Activated T-helper 1 cell treated with anti-CD3 and anti-CD28 coated beads, Interleukin-12 subunit alpha, Interleukin-12 subunit beta, Interleukin-2, Interleukin-4 antibody, amounts not matched to agents 30 ng/mL and 10 ng/mL and 1 ng/mL, durations not matched to agents 14 hours and 24 hours and 36 hours (primary cell): ENCODE measurements at regions not wholly inside any gene's neighbourhood (a gene's known extent, or its start where the extent isn't known, plus 50 kb on each side); places are given as distances from the start of the nearest gene placed in this dataset.

Experiments
- DNase-seq: peaks from one replicate; pipeline ENCODE4 v3.0.0; 2021; ENCODE audit warnings: low spot score
- H3K27ac Mint-ChIP-seq: one replicate; pipeline ENCODE4 v1.8.0; 2021; ENCODE audit warnings: mild to moderate bottlenecking, mixed read lengths
- H3K27me3 Mint-ChIP-seq: one replicate; pipeline ENCODE4 v1.8.0; 2022; ENCODE audit warnings: mild to moderate bottlenecking, moderate library complexity, mixed read lengths; ENCODE audit not compliant: insufficient read depth
- H3K36me3 Mint-ChIP-seq: one replicate; pipeline ENCODE4 v1.8.0; 2021; ENCODE audit warnings: low read depth, mixed read lengths
- H3K4me1 Mint-ChIP-seq: one replicate; pipeline ENCODE4 v1.8.0; 2021; ENCODE audit warnings: low read depth, mixed read lengths
- H3K4me3 Mint-ChIP-seq: one replicate; pipeline ENCODE4 v1.8.0; 2021; ENCODE audit warnings: mild to moderate bottlenecking, moderate library complexity, mixed read lengths
- H3K9me3 Mint-ChIP-seq: one replicate; pipeline ENCODE4 v1.8.0; 2021; ENCODE audit warnings: mixed read lengths
- intact Hi-C: fragments of 100-400 bp; cut with micrococcal nuclease; formaldehyde crosslinking; loops from one replicate; pipeline ENCODE4 v1.15.1; 2024

- H3K27me3 Mint-ChIP-seq = peaks cover 3% of the 10 kb centered on the region
Observed at GRCh38 chr4:104848597-104849225, 298.0 kb upstream of the TET2 start.

GRCh38 chr4:104859601-104860237 lies 287.0 kb upstream of the TET2 start:
- H3K36me3 Mint-ChIP-seq = no peaks in the 10 kb centered on the region
- no peak for DNase-seq
- no peak overlapping the region for H3K4me3 Mint-ChIP-seq
- no peak overlapping the region for H3K27ac Mint-ChIP-seq
- no peaks in the 10 kb centered on the region for H3K4me1 Mint-ChIP-seq
- H3K27me3 Mint-ChIP-seq = peaks cover 14% of the 10 kb centered on the region
- no peaks in the 10 kb centered on the region for H3K9me3 Mint-ChIP-seq
- intact Hi-C loops = loop anchor here (1.0 to 5.0 kb wide), 3 partner anchors 613 to 842 kb away; partner anchors contain the start of gene PPA2

More at GRCh38 chr4:104848597-104849225, 298.0 kb upstream of the TET2 start:
- no peak for DNase-seq
- H3K4me3 Mint-ChIP-seq = no peak overlapping the region
- no peaks in the 10 kb centered on the region for H3K4me1 Mint-ChIP-seq
- no peaks in the 10 kb centered on the region for H3K9me3 Mint-ChIP-seq
- H3K36me3 Mint-ChIP-seq = no peaks in the 10 kb centered on the region
- intact Hi-C loops = no loop called here
- no peak overlapping the region for H3K27ac Mint-ChIP-seq

GRCh38 chr4:104860238-104861123 lies 286.2 kb upstream of the TET2 start:
- Mint-ChIP-seq H3K27me3 (peaks cover 14% of the 10 kb centered on the region), H3K9me3 (no peaks in the 10 kb centered on the region)
- DNase-seq = peak; percentile 33

GRCh38 chr4:104866809-104867208 lies 279.9 kb upstream of the TET2 start:
- Mint-ChIP-seq H3K4me3 (no peak overlapping the region), H3K36me3 (no peaks in the 10 kb centered on the region), H3K9me3 (no peaks in the 10 kb centered on the region), H3K27me3 (peaks cover 10% of the 10 kb centered on the region), H3K4me1 (no peaks in the 10 kb centered on the region), H3K27ac (no peak overlapping the region)
- intact Hi-C loops = no loop called here
- DNase-seq = no peak

More at GRCh38 chr4:104860238-104861123, 286.2 kb upstream of the TET2 start:
- intact Hi-C loops = loop anchor here (1.0 to 5.0 kb wide), 3 partner anchors 612 to 843 kb away; partner anchors contain the start of gene PPA2
- no peak overlapping the region for H3K27ac Mint-ChIP-seq
- no peaks in the 10 kb centered on the region for H3K4me1 Mint-ChIP-seq
- no peaks in the 10 kb centered on the region for H3K36me3 Mint-ChIP-seq
- no peak overlapping the region for H3K4me3 Mint-ChIP-seq

- peaks cover 6% of the 10 kb centered on the region for H3K27me3 Mint-ChIP-seq
- no peaks in the 10 kb centered on the region for H3K36me3 Mint-ChIP-seq
- no peak for DNase-seq
- H3K9me3 Mint-ChIP-seq = no peaks in the 10 kb centered on the region
- no peaks in the 10 kb centered on the region for H3K4me1 Mint-ChIP-seq
- no peak overlapping the region for H3K27ac Mint-ChIP-seq
- no peak overlapping the region for H3K4me3 Mint-ChIP-seq
- intact Hi-C loops = no loop called here
Observed at GRCh38 chr4:104868533-104868932, 278.1 kb upstream of the TET2 start.

- intact Hi-C loops = no loop called here
- Mint-ChIP-seq H3K4me3 (no peak overlapping the region), H3K27ac (no peak overlapping the region), H3K36me3 (no peaks in the 10 kb centered on the region), H3K9me3 (no peaks in the 10 kb centered on the region), H3K4me1 (no peaks in the 10 kb centered on the region), H3K27me3 (peaks cover 6% of the 10 kb centered on the region)
- DNase-seq = no peak
Observed at GRCh38 chr4:104868958-104869357, 277.7 kb upstream of the TET2 start.

GRCh38 chr4:104869831-104870230 lies 276.8 kb upstream of the TET2 start:
- Mint-ChIP-seq H3K36me3 (no peaks in the 10 kb centered on the region), H3K27me3 (peaks cover 6% of the 10 kb centered on the region)

GRCh38 chr4:104870495-104871233 lies 276.0 kb upstream of the TET2 start:
- no peaks in the 10 kb centered on the region for H3K36me3 Mint-ChIP-seq
- no peaks in the 10 kb centered on the region for H3K4me1 Mint-ChIP-seq
- H3K27ac Mint-ChIP-seq = no peak overlapping the region
- intact Hi-C loops = no loop called here
- peaks cover 6% of the 10 kb centered on the region for H3K27me3 Mint-ChIP-seq
- DNase-seq = no peak
- H3K9me3 Mint-ChIP-seq = no peaks in the 10 kb centered on the region
- no peak overlapping the region for H3K4me3 Mint-ChIP-seq

More at GRCh38 chr4:104869831-104870230, 276.8 kb upstream of the TET2 start:
- no peak overlapping the region for H3K4me3 Mint-ChIP-seq
- no peak overlapping the region for H3K27ac Mint-ChIP-seq
- H3K9me3 Mint-ChIP-seq = no peaks in the 10 kb centered on the region
- intact Hi-C loops = no loop called here
- no peaks in the 10 kb centered on the region for H3K4me1 Mint-ChIP-seq
- no peak for DNase-seq

- intact Hi-C loops = loop anchor here (1.0 to 5.0 kb wide), 2 partner anchors 58 to 182 kb away; no protein-coding TSS in a partner anchor
- peaks cover 8% of the 10 kb centered on the region for H3K4me1 Mint-ChIP-seq
- no peaks in the 10 kb centered on the region for H3K9me3 Mint-ChIP-seq
- DNase-seq = no peak
- H3K4me3 Mint-ChIP-seq = no peak overlapping the region
- H3K27me3 Mint-ChIP-seq = peaks cover 6% of the 10 kb centered on the region
- H3K36me3 Mint-ChIP-seq = no peaks in the 10 kb centered on the region
- H3K27ac Mint-ChIP-seq = no peak overlapping the region
Observed at GRCh38 chr4:104878936-104879335, 267.7 kb upstream of the TET2 start.

- H3K27ac Mint-ChIP-seq = no peak overlapping the region
- intact Hi-C loops = loop anchor here (1.0 to 5.0 kb wide), 2 partner anchors 58 to 182 kb away; no protein-coding TSS in a partner anchor
- H3K27me3 Mint-ChIP-seq = peaks cover 6% of the 10 kb centered on the region
- no peak for DNase-seq
- peak overlapping the region; percentile 56 for H3K4me3 Mint-ChIP-seq
- peaks cover 8% of the 10 kb centered on the region for H3K4me1 Mint-ChIP-seq
- H3K36me3 Mint-ChIP-seq = no peaks in the 10 kb centered on the region
- no peaks in the 10 kb centered on the region for H3K9me3 Mint-ChIP-seq
Observed at GRCh38 chr4:104879367-104879766, 267.3 kb upstream of the TET2 start.

- Mint-ChIP-seq H3K27ac (no peak overlapping the region), H3K27me3 (peaks cover 9% of the 10 kb centered on the region), H3K4me3 (no peak overlapping the region), H3K4me1 (peaks cover 8% of the 10 kb centered on the region), H3K36me3 (no peaks in the 10 kb centered on the region), H3K9me3 (no peaks in the 10 kb centered on the region)
- no peak for DNase-seq
- intact Hi-C loops = loop anchor here (1.0 to 5.0 kb wide), 2 partner anchors 57 to 181 kb away; no protein-coding TSS in a partner anchor
Observed at GRCh38 chr4:104879854-104880253, 266.8 kb upstream of the TET2 start.

GRCh38 chr4:104881136-104881886 lies 265.4 kb upstream of the TET2 start:
- H3K36me3 Mint-ChIP-seq = no peaks in the 10 kb centered on the region
- H3K4me1 Mint-ChIP-seq = peaks cover 8% of the 10 kb centered on the region
- no peak for DNase-seq
- H3K27ac Mint-ChIP-seq = no peak overlapping the region
- H3K27me3 Mint-ChIP-seq = peaks cover 9% of the 10 kb centered on the region
- H3K9me3 Mint-ChIP-seq = no peaks in the 10 kb centered on the region
- intact Hi-C loops = no loop called here
- H3K4me3 Mint-ChIP-seq = no peak overlapping the region
